Kidney (tissue), 13 donors: ENCODE measurements at regions not wholly inside any gene's neighbourhood (a gene's known extent, or its start where the extent isn't known, plus 50 kb on each side); places are given as distances from the start of the nearest gene placed in this dataset.
A peak's percentile ranks its signal among the peaks of the same experiment; 100 is the strongest.

Experiments
- DNase-seq, 5 donors: peaks; one replicate each; pipeline ENCODE4 v3.0.0-alpha.2; 2013 to 2020
- FAIRE-seq: peaks from 2 replicates; lab custom pipeline; 2012; peaks lifted over from hg19 to GRCh38; lab: Jason Lieb, UNC
- H3K27ac ChIP-seq, 2 donors: one replicate each; pipeline ENCODE4 v1.7.0; 2013; ENCODE audit warnings: low read depth in 2 of 2, low read length in 2 of 2, inconsistent platforms in 1 of 2
- H3K27me3 ChIP-seq: one replicate; pipeline ENCODE4 v1.7.1; 2013; ENCODE audit warnings: low read length, inconsistent platforms; ENCODE audit not compliant: control insufficient read depth, insufficient read depth
- H3K36me3 ChIP-seq, 3 donors: one replicate each; pipeline versions ENCODE4 v1.7.0 to v1.7.1; 2013; ENCODE audit warnings: low read length in 3 of 3, control low read depth in 1 of 3, inconsistent platforms in 1 of 3; ENCODE audit not compliant: insufficient read depth in 3 of 3, control insufficient read depth in 2 of 3
- H3K4me1 ChIP-seq, 3 donors: one replicate each; pipeline versions ENCODE4 v1.7.0 to v1.7.1; 2013; ENCODE audit warnings: low read length in 3 of 3, inconsistent platforms in 1 of 3, low read depth in 1 of 3; ENCODE audit not compliant: control insufficient read depth in 2 of 3, insufficient read depth in 2 of 3
- H3K4me3 ChIP-seq, 3 donors: one replicate each; pipeline versions ENCODE4 v1.7.0 to v1.8.1; 2013; ENCODE audit warnings: low read length in 3 of 3, control low read depth in 1 of 3, inconsistent platforms in 1 of 3
- H3K9ac ChIP-seq, 3 donors: one replicate each; pipeline versions ENCODE4 v1.7.0 to v1.7.1; 2013; ENCODE audit warnings: low read length in 3 of 3, control low read depth in 1 of 3, inconsistent platforms in 1 of 3
- H3K9me3 ChIP-seq, 3 donors: one replicate each; pipeline versions ENCODE4 v1.7.0 to v1.7.1; 2013; ENCODE audit warnings: low read length in 3 of 3, control low read depth in 1 of 3, inconsistent platforms in 1 of 3; ENCODE audit not compliant: control insufficient read depth in 2 of 3, insufficient read depth in 1 of 3
- intact Hi-C: fragments of 100-400 bp; cut with DNase I; formaldehyde crosslinking; loops from one replicate; pipeline ENCODE4 v1.11.1; 2022
- TF ChIP-seq, protein P1 (sequence below): IDR thresholded peaks from 3 replicates; pipeline ENCODE4 v1.5.1; 2012; ENCODE audit warnings: mild to moderate bottlenecking, moderate library complexity, borderline replicate concordance; ENCODE audit not compliant: insufficient read depth; ENCODE audit errors: extremely low read depth
- donor health status: control.
- donor health status: control.
- donor health status: control.
- donor health status: control.
- donor health status: control.
- donor health status: DM: yes; HTN: yes; CAD: no.
- donor health status: Normal renal cell carcinoma (clear cell type).

DNA sequence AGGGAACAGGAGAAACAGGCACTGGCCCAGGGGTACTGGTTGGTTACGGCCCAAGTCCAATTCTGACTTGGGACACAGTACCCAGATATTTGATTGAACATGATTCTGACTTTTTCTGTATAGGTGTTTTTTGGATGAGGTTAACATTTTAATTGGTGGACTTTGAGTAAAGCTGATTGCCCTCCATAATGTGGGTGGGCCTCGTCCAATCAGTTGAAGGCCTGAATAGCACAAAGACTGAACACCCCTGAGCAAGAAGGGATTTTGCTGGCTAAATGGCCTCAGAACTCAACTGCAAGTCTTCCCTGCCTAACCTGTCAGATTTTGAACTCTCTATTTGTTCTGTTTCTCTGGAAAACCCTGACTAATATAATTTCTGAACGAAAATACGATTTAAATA is 222.6 kb downstream of the TEX36 start:
- intact Hi-C loops, result no loop called here
- no peak for FAIRE-seq
- H3K27me3 ChIP-seq, result no peaks in the 10 kb centered on the region
- no peaks in the 10 kb centered on the region for H3K36me3 ChIP-seq
- TF ChIP-seq, protein P1, sequence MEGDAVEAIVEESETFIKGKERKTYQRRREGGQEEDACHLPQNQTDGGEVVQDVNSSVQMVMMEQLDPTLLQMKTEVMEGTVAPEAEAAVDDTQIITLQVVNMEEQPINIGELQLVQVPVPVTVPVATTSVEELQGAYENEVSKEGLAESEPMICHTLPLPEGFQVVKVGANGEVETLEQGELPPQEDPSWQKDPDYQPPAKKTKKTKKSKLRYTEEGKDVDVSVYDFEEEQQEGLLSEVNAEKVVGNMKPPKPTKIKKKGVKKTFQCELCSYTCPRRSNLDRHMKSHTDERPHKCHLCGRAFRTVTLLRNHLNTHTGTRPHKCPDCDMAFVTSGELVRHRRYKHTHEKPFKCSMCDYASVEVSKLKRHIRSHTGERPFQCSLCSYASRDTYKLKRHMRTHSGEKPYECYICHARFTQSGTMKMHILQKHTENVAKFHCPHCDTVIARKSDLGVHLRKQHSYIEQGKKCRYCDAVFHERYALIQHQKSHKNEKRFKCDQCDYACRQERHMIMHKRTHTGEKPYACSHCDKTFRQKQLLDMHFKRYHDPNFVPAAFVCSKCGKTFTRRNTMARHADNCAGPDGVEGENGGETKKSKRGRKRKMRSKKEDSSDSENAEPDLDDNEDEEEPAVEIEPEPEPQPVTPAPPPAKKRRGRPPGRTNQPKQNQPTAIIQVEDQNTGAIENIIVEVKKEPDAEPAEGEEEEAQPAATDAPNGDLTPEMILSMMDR, result no peak
- no peak overlapping the region for H3K4me3 ChIP-seq
- H3K9me3 ChIP-seq, result no peaks in the 10 kb centered on the region
- no peak for DNase-seq
- H3K9ac ChIP-seq, result no peak overlapping the region
- no peaks in the 10 kb centered on the region for H3K4me1 ChIP-seq
- no peak overlapping the region for H3K27ac ChIP-seq

- no peaks in the 10 kb centered on the region for H3K27me3 ChIP-seq
- H3K4me1 ChIP-seq, result no peaks in the 10 kb centered on the region
- no peaks in the 10 kb centered on the region for H3K9me3 ChIP-seq
- H3K36me3 ChIP-seq, result no peaks in the 10 kb centered on the region
- no peak overlapping the region for H3K27ac ChIP-seq
- H3K9ac ChIP-seq, result no peak overlapping the region
- intact Hi-C loops, result no loop called here
- H3K4me3 ChIP-seq, result no peak overlapping the region
- DNase-seq (no peak), FAIRE-seq (no peak)
- TF ChIP-seq, protein P1, result no peak
Observed at GRCh38 chr10:125457406-125457805, 225.6 kb downstream of the TEX36 start.

GRCh38 chr10:125455855-125456254 is 227.1 kb downstream of the TEX36 start:
- no peak overlapping the region for H3K27ac ChIP-seq
- intact Hi-C loops, result no loop called here
- no peak for FAIRE-seq

DNA sequence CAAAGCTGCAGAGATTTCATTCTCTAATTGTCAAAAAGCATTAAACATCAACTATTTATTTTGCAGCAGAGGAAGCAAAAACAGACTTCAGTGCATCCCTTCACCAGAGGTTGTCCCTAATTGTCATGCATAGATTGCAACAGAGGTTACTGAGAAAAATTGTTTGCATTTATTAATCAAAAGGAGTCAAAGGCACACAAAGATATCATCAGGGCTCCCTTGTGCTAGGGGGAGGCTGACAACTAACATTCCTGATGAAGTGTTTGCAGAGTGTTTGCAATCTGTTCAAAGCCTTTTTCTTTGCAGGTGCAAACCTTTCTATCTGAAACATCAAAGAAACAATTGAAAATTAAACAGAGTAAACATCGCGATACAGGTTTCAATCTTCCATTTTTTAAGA is 227.5 kb downstream of the TEX36 start:
- DNase-seq (peak in 1 of 5 donors; percentile 13), FAIRE-seq (no peak)
- Histone ChIP-seq H3K4me3 (no peak overlapping the region), H3K27ac (no peak overlapping the region), H3K9me3 (no peaks in the 10 kb centered on the region), H3K9ac (no peak overlapping the region), H3K36me3 (no peaks in the 10 kb centered on the region), H3K4me1 (no peaks in the 10 kb centered on the region), H3K27me3 (no peaks in the 10 kb centered on the region)
- intact Hi-C loops, result no loop called here
- TF ChIP-seq, protein P1, result no peak

More at GRCh38 chr10:125455855-125456254, 227.1 kb downstream of the TEX36 start:
- H3K9me3 ChIP-seq, result no peaks in the 10 kb centered on the region
- H3K27me3 ChIP-seq, result no peaks in the 10 kb centered on the region
- no peak overlapping the region for H3K9ac ChIP-seq
- no peak overlapping the region for H3K4me3 ChIP-seq
- H3K36me3 ChIP-seq, result no peaks in the 10 kb centered on the region
- TF ChIP-seq, protein P1, result no peak
- DNase-seq, result peak in 2 of 5 donors; percentile 62 to 76
- no peaks in the 10 kb centered on the region for H3K4me1 ChIP-seq
